HG03108 (cell line): ENCODE measurements at regions not wholly inside any gene's neighbourhood (a gene's known extent, or its start where the extent isn't known, plus 50 kb on each side); places are given as distances from the start of the nearest gene placed in this dataset.

Source experiments
- ATAC-seq: cut with Tn5 transposase; IDR thresholded peaks from one replicate; pipeline ENCODE4 v1.9.1; 2021; ENCODE audit warnings: moderate library complexity; ENCODE audit not compliant: unreplicated experiment

DNA sequence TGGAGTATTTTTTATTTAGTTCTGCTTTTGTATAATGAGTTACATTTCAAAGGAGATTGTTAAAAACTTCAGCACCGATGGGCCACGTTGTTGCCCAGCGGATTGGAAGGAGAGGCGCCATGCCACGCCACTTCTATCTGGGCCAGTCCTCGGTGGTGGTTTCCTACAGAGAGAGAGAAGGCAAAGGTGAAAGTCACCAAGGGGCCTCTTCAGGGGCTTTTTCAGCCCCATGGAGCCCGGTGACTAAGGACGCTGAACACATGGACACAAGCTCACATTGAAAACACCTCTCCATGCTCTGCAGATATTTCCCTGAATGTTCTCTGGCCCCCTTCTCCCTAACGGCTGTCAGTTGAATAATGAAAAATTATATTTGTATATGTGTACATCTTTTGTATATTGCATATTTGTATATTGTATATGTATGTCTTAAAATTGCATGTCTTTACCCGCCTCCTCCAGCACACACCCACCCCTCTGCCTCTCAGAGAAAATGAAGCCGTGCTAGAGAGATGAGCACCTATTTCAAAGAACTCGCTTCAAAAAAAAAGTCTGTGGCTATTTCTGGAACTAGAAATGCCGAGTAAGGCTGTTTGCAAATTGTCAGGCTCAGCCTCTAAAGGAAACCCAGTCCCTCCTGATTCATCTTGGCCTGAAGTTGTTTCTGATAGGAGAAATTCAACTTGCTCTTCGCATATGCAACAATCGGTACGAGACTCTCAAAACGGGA, 91.9 kb upstream of the CDH4 start:
- ATAC-seq, result no peak

DNA sequence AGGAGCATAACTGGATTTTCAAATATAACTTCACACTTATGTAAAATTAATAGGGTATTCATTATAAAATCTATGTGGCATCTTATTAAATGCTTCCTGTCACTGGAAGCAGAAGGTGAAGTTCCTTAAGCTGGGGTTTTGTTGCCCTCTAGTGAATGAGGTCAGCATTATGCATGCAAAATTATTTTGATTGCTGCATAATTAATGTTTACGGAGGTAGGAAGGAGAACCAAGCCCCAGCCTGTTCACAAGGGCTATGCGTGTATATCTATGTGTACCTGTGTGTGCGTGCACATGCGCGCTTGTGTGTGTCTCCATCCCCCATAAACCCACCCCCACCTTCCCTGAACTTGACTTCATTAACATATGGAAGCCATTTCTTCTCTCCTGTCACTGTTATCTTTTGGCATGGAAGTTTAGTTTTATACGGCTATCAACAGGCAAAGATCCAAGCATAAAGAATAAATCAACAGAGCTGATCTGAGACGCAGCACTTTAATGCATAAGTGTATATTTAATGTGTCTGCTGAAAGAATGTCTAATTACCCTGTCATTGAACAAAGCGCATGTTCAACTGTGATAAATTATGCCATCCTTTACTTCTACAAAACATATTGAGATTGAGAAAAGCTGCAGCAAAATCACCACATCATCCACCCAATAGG, 90.2 kb upstream of the CDH4 start:
- no peak for ATAC-seq

DNA sequence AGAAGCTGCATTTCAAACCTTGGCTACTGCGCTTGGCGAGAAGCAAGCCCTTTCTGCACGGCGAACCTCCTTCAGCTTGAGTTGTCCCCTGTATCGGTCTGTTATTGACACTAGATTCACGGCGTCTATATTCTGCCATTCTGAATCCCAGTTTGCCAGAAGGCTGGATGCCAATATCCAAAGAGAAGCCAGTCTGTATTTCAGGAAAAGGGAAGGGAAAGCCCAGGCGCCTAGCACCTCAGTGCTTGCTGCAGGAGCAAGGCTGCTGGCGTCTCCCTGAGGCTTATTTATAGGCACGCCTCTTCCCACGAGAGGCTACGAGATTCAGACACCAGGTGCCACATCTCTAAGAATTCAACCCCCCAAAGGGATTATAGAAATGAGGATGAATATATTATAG, 89.6 kb upstream of the CDH4 start:
- no peak for ATAC-seq

- no peak for ATAC-seq
These were observed 89.0 kb upstream of the CDH4 start for GRCh38 chr20:61163031-61163430.

DNA sequence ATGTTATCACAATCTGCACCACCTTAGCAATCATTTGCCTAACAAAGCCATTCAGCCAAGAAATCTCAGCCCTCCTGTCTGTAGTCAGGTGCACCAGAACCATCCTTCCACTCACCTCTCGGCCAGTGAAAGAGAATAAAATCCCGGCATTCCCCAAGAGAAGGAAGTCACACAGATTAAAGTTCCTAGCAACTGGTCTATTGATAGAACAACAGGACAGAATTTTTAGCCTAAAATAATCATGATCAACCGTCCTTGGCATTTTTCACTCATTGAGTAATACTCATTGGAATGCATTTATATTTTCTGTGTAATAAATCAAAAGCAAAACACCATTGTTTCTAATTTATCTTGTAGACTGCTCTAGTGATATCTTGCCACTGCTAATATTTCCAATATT, 85.7 kb upstream of the CDH4 start:
- no peak for ATAC-seq

DNA sequence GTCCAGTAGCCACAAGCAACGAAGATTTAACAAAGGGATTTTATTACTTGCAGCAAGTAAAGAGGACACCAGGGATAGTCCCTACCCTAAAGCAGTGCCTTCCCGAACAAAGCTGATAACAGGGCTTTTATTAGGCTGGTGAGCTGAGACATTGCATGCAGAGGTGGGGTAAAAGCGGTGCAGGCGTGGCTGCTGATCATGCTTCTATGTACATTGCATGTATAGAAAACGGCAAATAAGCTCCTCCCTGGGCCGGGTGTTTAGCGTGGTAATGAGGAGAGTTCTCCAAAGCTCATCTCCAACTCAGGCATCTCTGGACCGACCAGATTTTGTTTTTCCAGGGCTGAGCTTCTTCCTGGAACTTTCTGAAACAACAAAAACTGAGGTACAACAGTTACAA, 83.5 kb upstream of the CDH4 start:
- no peak for ATAC-seq

- no peak for ATAC-seq
These were observed 82.2 kb upstream of the CDH4 start for GRCh38 chr20:61169874-61170273.

DNA sequence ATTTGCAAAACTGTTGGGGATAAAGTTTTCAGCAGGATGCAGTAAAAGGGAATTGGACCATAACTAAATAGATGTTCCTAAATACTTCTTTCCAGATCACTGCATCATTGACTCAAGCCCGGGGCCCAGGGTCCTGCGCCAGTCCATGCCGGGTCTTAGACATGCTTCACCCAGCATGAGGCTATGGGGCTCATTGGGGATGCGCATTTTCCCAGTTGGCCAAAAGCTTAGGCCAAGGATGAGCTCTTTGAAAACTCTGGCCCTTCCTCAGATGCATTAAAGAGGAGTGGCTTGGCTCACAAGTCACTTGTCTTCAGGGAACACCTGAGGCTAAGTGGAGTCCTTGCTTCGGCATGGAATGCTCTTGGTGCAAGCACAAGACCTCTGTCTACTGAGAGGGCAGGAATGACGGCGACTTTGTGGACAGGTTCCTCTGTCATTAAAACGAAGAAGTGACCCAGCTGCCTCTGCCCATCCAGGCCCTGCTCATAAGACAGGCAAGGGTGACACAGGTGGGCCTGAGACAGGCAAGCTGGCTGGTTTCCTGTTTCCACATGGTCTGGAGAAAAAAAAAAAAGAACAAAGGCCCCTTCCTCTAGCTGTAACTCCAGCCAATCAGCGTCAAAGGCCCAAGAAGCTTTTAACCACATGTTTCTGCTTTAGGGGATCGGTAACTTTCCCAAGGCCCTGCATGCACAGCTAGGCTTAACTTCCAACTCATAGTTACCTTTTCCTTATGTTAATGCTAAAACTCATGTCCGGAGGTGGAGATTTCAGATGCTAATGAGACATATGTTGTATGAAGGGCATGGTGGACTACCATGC, 81.4 kb upstream of the CDH4 start:
- no peak for ATAC-seq

GRCh38 chr20:61173267-61173666, 78.8 kb upstream of the CDH4 start:
- ATAC-seq, result no peak

GRCh38 chr20:61173961-61174725, 77.9 kb upstream of the CDH4 start:
- ATAC-seq, result no peak

DNA sequence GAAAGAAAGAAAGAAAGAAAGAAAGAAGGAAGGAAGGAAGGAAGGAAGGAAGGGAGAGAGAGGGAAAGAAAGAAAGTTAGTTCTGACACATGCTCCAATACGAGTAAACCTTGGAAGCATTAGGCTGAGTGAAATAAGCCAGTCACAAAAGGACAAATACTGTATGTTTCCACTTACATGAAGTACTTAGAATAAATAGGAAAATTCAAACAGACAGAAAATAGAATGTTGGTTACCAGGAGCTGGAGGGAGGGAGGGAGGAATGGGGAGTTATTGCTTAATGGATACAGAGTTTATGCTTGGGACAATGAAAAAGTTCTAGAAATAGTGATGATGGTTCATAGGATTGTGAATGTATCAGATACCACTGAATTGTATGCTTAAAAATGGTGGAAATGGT, 75.2 kb upstream of the CDH4 start:
- ATAC-seq, result no peak

DNA sequence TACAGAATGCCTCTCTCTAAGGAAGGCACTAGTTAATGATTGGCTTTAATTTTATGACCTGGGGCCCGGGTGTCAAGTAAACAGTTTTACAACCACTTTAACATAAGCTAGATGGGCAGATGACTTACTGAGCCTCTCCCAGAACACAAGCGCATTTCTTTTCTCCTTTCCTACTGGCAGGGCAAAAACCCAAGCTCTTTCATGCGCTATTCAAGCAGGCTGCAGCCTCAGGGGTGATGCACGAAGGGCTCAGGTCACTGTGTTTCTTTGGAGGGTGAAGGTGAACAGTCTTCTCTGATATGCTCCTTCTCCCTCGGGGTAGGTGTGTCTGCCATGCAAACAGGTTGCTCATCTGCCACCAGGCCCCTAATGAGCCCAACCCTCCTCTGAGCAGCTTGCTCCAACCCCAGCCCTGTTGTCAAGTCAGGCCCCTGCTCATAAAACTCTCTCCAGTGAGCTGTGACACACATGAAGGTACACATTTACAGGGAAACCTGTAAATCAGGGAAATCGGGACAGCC, 73.5 kb upstream of the CDH4 start:
- no peak for ATAC-seq

DNA sequence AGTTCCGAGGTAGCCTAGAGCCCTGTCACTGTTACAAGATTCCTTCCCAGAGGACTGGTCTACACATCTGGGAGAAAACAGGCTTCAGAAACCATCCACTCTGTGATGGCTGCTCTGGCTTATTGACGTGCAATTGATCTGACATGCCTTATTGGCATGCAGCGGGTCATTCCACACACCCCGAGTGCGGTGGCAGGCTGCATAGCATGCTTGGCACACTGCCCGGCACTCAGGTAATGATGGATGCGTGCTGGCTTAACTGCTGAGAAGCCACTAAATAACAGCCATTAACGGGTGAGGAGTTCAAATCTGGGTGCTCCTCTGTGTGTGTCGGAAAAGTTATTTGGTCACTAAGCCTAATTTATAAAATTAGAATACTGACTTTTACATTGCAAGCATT, 67.9 kb upstream of the CDH4 start:
- ATAC-seq, result no peak

GRCh38 chr20:61185181-61185580, 66.9 kb upstream of the CDH4 start:
- ATAC-seq, result no peak

DNA sequence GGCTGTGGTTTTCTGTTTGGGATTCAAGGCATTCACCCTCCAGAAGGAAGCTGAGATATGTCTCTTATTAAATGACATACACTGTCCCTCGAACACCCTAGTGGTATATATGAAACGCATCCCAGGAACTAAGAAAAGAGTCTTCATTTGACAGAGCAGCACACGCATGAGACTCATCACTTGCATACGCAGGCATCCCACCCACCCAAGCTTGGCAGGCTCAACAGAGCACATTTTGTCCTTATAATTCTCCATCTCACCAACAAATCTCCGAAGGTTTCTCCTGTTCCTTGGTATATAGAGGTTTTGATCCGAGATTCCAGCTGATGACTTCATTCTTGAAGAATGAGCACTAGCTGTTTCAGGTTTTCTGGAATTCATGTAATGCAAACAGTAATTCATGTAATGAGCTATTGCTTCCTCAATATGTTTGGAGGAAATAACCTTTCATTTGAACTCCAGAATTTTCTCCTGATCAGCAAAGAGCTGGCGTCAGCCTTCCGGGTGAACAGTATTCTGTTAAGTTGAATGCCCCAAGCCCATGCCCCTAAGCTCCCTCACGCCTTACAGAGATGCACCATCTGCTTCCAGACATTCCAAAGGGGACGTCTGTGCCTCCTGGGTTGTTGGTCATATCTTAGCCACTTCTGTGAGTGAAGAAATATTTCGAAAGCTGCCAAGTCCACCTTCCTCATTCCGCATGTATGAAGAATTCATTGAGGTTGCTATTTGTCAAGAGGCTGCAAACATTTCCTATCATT, 66.0 kb upstream of the CDH4 start:
- no peak for ATAC-seq

GRCh38 chr20:61186771-61187472, 65.1 kb upstream of the CDH4 start:
- no peak for ATAC-seq

DNA sequence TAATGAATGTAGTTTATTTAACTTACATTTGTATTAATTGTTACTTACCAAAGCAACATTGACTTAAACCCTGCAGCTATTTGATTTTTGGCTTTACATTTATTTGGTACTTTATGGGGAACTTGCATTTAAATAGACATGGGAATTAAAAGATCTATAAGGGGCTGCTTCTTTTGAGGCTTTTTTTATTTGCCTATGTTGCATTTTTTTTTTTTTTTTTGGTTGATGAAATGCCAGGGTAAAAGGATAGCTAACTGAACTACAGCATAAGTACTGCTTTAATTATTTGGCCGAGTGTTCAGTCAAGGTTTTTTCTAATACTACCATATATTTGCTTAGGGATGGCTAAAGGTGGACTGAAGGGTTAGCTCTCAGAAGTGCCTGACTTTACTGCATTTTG, 62.5 kb upstream of the CDH4 start:
- ATAC-seq, result no peak

- ATAC-seq, result no peak
These were observed 61.0 kb upstream of the CDH4 start for GRCh38 chr20:61191096-61191495.

GRCh38 chr20:61192337-61192950, 59.6 kb upstream of the CDH4 start:
- ATAC-seq, result no peak
